HG02610 (cell line): ENCODE measurements at regions not wholly inside any gene's neighbourhood (a gene's known extent, or its start where the extent isn't known, plus 50 kb on each side); places are given as distances from the start of the nearest gene placed in this dataset.

Experiments used
- ATAC-seq: cut with Tn5 transposase; IDR thresholded peaks from one replicate; pipeline ENCODE4 v1.9.1; 2021; ENCODE audit warnings: mild to moderate bottlenecking, moderate library complexity; ENCODE audit not compliant: unreplicated experiment

- ATAC-seq: no peak
Observed at GRCh38 chr17:56737421-56738161, 96.1 kb downstream of the C17orf67 start.

DNA sequence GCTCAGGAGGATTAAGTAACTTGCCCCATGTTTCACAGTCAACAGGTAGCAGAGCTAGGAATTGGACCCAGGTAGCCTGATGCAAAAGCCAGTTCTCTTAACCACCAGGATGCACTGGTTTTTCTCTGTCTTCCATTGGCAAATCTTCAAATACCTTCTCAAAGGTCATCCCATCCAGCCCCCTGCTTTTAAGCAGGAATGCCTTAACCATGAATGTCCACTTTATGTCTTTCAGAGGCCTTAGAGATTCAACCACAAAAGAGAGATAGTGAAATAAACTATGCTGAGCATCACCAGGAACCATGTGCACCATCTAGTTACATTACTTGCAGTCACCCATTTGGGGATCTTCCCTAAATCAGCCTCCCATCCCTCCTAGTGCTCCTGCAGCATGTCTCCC lies 94.3 kb downstream of the C17orf67 start:
- ATAC-seq: no peak

DNA sequence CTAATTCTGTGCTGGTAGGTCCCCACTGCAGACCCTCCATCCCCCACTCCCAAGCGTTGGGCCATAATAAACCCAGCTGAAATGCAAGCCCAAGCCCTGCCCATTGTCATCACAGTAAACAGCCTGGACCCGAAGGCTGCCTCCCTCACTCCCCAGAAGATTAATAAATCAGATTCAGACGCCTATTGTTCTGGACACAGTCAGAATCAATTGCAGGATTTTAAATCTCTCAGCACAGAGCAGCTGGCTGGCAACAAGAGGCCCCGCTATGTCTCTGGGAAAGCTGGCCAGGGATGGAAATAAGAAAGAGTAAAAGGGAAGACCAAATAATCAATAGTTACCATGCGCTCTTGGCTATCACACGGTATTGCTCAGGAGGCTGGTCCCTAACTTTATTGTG lies 93.9 kb downstream of the C17orf67 start:
- ATAC-seq: no peak

DNA sequence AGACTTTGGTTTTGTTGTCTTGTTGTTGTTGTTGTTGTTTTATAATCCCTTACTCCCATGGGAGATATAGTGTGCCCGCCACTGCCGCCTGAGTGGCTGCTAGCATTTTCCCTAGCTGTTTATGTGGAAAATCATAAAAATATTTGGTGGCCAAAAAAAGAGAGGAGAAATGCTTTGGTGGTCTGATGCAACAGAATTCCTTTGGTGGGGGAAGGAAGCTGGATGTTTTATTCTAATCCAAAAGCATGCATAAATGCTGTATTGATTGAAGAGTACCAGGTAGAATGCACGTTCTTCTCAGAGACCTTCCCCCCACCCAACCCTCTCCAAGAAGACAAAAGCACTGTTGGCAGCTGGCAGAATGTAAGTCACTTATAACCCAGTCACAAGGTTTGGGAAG lies 93.2 kb downstream of the C17orf67 start:
- ATAC-seq: no peak
